OCI-LY1 (cell line): ENCODE measurements at regions not wholly inside any gene's neighbourhood (a gene's known extent, or its start where the extent isn't known, plus 50 kb on each side); places are given as distances from the start of the nearest gene placed in this dataset.

Experiments used
- EZH2 ChIP-seq: fragments of 200-600 bp; sonication (generic), shearing (Covaris generic); IDR thresholded peaks from 2 replicates; pipeline ENCODE4 v1.8.0; 2017; ENCODE audit warnings: borderline replicate concordance, mixed run types, mild to moderate bottlenecking, antibody characterized with exemption, low read length, moderate library complexity, mixed read lengths
- TF ChIP-seq, protein P1 (sequence below): fragments of 200-600 bp; sonication (generic), shearing (Covaris generic); IDR thresholded peaks from 2 replicates; pipeline ENCODE4 v1.5.1; 2017; ENCODE audit warnings: mild to moderate bottlenecking, antibody characterized with exemption, low read length, moderate library complexity, mixed read lengths

DNA sequence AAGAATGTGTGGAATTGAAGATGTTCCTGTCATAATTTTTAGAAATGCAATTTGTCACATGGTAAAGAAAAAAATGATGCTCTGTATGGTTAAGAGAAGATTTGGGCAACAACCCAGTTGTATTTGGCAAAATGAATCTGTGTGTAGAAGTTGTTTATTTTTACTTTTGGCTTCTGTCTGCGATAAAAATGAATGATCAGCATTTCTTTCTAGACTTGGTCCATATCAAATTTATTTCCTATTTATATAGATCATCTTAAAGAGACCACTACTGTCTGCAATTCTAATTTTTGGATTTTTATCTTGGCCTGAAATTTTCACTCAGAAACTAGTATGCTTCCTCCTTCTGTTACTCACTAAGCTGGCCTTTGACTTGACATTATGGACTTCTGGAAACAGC, 396.9 kb downstream of the FAM47A start:
- TF ChIP-seq, protein P1, sequence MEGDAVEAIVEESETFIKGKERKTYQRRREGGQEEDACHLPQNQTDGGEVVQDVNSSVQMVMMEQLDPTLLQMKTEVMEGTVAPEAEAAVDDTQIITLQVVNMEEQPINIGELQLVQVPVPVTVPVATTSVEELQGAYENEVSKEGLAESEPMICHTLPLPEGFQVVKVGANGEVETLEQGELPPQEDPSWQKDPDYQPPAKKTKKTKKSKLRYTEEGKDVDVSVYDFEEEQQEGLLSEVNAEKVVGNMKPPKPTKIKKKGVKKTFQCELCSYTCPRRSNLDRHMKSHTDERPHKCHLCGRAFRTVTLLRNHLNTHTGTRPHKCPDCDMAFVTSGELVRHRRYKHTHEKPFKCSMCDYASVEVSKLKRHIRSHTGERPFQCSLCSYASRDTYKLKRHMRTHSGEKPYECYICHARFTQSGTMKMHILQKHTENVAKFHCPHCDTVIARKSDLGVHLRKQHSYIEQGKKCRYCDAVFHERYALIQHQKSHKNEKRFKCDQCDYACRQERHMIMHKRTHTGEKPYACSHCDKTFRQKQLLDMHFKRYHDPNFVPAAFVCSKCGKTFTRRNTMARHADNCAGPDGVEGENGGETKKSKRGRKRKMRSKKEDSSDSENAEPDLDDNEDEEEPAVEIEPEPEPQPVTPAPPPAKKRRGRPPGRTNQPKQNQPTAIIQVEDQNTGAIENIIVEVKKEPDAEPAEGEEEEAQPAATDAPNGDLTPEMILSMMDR: no peak
- TF ChIP-seq EZH2: no peak
